IMR-90 (cell line): ENCODE measurements at regions not wholly inside any gene's neighbourhood (a gene's known extent, or its start where the extent isn't known, plus 50 kb on each side); places are given as distances from the start of the nearest gene placed in this dataset.

Source experiments
- BHLHE40 ChIP-seq: fragments of 150-350 bp; IDR thresholded peaks from 2 replicates; pipeline ENCODE4 v1.6.1; 2016; ENCODE audit warnings: mild to moderate bottlenecking, low read depth, low read length
- CTCF ChIP-seq: conservative IDR thresholded peaks from 2 replicates; pipeline ENCODE4 v1.5.1; 2012; ENCODE audit warnings: mild to moderate bottlenecking, low read depth, low read length, improper control_type of control experiment
- FOS ChIP-seq: fragments of 150-350 bp; IDR thresholded peaks from 2 replicates; pipeline ENCODE4 v1.6.1; 2016; ENCODE audit warnings: low read depth, low read length
- MAFK ChIP-seq: IDR thresholded peaks from 2 replicates; pipeline ENCODE4 v1.6.1; 2012; ENCODE audit warnings: low read depth, low read length, improper control_type of control experiment
- POLR2A ChIP-seq: IDR thresholded peaks from 2 replicates; pipeline ENCODE4 v1.6.1; 2012; ENCODE audit warnings: mild to moderate bottlenecking, low read depth, low read length
- RAD21 ChIP-seq: IDR thresholded peaks from 2 replicates; pipeline ENCODE4 v1.6.1; 2012; ENCODE audit warnings: low read length, improper control_type of control experiment
- RCOR1 ChIP-seq: IDR thresholded peaks from 2 replicates; pipeline ENCODE4 v1.6.1; 2012; ENCODE audit warnings: mild to moderate bottlenecking, low read length, improper control_type of control experiment; ENCODE audit not compliant: insufficient replicate concordance
- RFX5 ChIP-seq: IDR thresholded peaks from 2 replicates; pipeline ENCODE4 v1.8.0; 2012; ENCODE audit warnings: low read depth, mild to moderate bottlenecking, low read length, moderate library complexity
- SMC3 ChIP-seq: fragments of 150-350 bp; IDR thresholded peaks from 2 replicates; pipeline ENCODE4 v1.6.1; 2016; ENCODE audit warnings: low read depth, mild to moderate bottlenecking, antibody characterized with exemption, low read length, moderate library complexity
- TF ChIP-seq, protein P1 (sequence below): fragments of 150-350 bp; IDR thresholded peaks from 2 replicates; pipeline ENCODE4 v1.6.1; 2017; ENCODE audit warnings: mild to moderate bottlenecking, antibody characterized with exemption, low read length, low read depth

DNA sequence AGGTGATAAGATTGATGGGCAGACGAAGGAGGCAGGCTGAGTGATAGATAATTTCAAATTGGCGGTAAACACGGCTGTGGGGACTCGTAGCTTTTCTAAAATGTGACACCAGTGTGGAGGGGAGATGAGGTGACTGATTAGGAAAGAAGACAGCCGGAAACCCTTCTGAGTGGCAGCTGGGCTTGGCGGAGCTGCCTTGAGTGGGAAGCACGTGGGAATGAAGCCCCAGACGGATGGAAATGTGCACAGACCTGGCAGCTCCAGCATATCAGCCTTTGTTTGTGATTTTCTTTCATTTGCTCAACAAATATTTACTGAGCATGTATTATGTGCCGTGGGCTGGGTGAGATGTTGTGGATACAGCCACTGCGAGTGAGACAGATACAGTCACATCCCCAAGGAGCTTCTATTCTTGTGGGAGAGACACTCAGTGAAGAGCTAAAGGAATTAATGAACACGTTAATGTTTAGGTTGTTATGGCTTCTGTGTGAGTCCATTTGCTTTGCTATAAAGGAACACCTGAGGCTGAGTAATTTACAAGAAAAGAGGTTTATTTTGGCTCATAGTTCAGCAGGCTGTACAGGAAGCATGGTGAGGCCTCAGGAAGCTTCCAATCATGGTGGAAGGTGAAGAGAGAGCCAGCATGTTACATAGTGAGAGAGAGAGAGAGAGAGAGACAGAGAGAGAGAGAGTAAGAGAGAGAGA, 65.5 kb upstream of the LHX5 start:
- no peak for TF ChIP-seq CTCF
- TF ChIP-seq MAFK: no peak
- no peak for TF ChIP-seq POLR2A
- no peak for TF ChIP-seq SMC3
- TF ChIP-seq BHLHE40: no peak
- TF ChIP-seq RAD21: no peak
- TF ChIP-seq FOS: no peak
- TF ChIP-seq RCOR1: no peak
- TF ChIP-seq, protein P1, sequence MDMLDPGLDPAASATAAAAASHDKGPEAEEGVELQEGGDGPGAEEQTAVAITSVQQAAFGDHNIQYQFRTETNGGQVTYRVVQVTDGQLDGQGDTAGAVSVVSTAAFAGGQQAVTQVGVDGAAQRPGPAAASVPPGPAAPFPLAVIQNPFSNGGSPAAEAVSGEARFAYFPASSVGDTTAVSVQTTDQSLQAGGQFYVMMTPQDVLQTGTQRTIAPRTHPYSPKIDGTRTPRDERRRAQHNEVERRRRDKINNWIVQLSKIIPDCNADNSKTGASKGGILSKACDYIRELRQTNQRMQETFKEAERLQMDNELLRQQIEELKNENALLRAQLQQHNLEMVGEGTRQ: no peak
- no peak for TF ChIP-seq RFX5
